NT2/D1 (cell line): ENCODE measurements at regions not wholly inside any gene's neighbourhood (a gene's known extent, or its start where the extent isn't known, plus 50 kb on each side); places are given as distances from the start of the nearest gene placed in this dataset.

Source experiments
- YY1 ChIP-seq: IDR thresholded peaks from 2 replicates; pipeline ENCODE4 v1.6.1; 2011; ENCODE audit not compliant: insufficient read length, insufficient read depth
- ZNF274 ChIP-seq: IDR thresholded peaks from 2 replicates; pipeline ENCODE4 v1.6.1; 2011; ENCODE audit warnings: mild to moderate bottlenecking, low read depth, low read length

GRCh38 chr4:82275431-82276331, 98.1 kb downstream of the HNRNPD start:
- TF ChIP-seq YY1 (no peak), ZNF274 (no peak)
